ENCODE measurements at regions not wholly inside any gene's neighbourhood (a gene's known extent, or its start where the extent isn't known, plus 50 kb on each side); places are given as distances from the start of the nearest gene placed in this dataset.

DNA sequence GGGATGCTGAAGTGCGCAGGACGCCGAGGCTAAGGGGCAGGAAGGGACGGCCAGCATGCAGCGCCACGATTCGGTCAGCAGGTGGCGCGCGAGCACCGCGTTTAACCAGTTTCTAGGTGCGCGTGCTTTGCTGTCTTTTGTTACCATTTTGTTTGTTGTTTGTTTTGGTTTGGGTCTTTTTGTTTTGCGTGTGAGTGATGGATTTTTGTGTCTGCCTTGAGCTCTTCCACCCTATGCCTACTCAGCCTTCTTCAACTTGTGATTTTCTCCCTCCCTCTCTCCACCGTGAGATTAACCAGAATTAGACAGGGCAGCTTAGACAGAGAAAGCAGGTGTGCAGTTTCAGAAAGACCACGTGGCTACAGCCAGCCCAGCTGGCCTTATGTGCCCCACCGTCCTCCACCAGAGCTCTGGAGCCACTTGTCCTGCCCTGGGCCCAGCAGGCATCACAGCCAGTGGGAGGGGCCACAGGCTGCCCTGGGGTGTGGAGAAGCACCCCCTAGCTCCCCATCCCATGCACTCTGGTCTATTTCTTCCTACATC, 180.2 kb downstream of the RNF144A start (continued):
- TF ChIP-seq, protein P1, sequence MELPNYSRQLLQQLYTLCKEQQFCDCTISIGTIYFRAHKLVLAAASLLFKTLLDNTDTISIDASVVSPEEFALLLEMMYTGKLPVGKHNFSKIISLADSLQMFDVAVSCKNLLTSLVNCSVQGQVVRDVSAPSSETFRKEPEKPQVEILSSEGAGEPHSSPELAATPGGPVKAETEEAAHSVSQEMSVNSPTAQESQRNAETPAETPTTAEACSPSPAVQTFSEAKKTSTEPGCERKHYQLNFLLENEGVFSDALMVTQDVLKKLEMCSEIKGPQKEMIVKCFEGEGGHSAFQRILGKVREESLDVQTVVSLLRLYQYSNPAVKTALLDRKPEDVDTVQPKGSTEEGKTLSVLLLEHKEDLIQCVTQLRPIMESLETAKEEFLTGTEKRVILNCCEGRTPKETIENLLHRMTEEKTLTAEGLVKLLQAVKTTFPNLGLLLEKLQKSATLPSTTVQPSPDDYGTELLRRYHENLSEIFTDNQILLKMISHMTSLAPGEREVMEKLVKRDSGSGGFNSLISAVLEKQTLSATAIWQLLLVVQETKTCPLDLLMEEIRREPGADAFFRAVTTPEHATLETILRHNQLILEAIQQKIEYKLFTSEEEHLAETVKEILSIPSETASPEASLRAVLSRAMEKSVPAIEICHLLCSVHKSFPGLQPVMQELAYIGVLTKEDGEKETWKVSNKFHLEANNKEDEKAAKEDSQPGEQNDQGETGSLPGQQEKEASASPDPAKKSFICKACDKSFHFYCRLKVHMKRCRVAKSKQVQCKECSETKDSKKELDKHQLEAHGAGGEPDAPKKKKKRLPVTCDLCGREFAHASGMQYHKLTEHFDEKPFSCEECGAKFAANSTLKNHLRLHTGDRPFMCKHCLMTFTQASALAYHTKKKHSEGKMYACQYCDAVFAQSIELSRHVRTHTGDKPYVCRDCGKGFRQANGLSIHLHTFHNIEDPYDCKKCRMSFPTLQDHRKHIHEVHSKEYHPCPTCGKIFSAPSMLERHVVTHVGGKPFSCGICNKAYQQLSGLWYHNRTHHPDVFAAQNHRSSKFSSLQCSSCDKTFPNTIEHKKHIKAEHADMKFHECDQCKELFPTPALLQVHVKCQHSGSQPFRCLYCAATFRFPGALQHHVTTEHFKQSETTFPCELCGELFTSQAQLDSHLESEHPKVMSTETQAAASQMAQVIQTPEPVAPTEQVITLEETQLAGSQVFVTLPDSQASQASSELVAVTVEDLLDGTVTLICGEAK (IDR thresholded peaks at IDR 0.05): no peak
- TF ChIP-seq, protein P1 (CRISPR knock-in tag; IDR thresholded peaks at IDR 0.05): no peak
- TF ChIP-seq MECOM (CRISPR knock-in tag; IDR thresholded peaks at IDR 0.05) (no peak), RBBP5 (IDR thresholded peaks at IDR 0.05; ENCODE audit: borderline replicate concordance, insufficient read depth, low read length, poor library complexity, severe bottlenecking) (no peak), PTBP1 (IDR thresholded peaks at IDR 0.05; ENCODE audit: low read depth, low read length) (no peak), MCM2 (IDR thresholded peaks at IDR 0.05; ENCODE audit: low read depth) (no peak), MAFF (IDR thresholded peaks at IDR 0.05; ENCODE audit: low read length) (no peak)
- TF ChIP-seq, protein P2, sequence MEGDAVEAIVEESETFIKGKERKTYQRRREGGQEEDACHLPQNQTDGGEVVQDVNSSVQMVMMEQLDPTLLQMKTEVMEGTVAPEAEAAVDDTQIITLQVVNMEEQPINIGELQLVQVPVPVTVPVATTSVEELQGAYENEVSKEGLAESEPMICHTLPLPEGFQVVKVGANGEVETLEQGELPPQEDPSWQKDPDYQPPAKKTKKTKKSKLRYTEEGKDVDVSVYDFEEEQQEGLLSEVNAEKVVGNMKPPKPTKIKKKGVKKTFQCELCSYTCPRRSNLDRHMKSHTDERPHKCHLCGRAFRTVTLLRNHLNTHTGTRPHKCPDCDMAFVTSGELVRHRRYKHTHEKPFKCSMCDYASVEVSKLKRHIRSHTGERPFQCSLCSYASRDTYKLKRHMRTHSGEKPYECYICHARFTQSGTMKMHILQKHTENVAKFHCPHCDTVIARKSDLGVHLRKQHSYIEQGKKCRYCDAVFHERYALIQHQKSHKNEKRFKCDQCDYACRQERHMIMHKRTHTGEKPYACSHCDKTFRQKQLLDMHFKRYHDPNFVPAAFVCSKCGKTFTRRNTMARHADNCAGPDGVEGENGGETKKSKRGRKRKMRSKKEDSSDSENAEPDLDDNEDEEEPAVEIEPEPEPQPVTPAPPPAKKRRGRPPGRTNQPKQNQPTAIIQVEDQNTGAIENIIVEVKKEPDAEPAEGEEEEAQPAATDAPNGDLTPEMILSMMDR (IDR thresholded peaks at IDR 0.05 in 2 of 3, conservative IDR thresholded peaks at IDR 0.05 in 1 of 3; ENCODE audit: insufficient read depth in 2 of 3, low read depth in 1 of 3, low read length in 3 of 3): peak; percentile 83 to 95 (median 91)
- TF ChIP-seq, protein P3, sequence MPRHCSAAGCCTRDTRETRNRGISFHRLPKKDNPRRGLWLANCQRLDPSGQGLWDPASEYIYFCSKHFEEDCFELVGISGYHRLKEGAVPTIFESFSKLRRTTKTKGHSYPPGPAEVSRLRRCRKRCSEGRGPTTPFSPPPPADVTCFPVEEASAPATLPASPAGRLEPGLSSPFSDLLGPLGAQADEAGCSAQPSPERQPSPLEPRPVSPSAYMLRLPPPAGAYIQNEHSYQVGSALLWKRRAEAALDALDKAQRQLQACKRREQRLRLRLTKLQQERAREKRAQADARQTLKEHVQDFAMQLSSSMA (CRISPR knock-in tag; IDR thresholded peaks at IDR 0.05): no peak
- TF ChIP-seq, protein P4, sequence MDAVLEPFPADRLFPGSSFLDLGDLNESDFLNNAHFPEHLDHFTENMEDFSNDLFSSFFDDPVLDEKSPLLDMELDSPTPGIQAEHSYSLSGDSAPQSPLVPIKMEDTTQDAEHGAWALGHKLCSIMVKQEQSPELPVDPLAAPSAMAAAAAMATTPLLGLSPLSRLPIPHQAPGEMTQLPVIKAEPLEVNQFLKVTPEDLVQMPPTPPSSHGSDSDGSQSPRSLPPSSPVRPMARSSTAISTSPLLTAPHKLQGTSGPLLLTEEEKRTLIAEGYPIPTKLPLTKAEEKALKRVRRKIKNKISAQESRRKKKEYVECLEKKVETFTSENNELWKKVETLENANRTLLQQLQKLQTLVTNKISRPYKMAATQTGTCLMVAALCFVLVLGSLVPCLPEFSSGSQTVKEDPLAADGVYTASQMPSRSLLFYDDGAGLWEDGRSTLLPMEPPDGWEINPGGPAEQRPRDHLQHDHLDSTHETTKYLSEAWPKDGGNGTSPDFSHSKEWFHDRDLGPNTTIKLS (IDR thresholded peaks at IDR 0.05; ENCODE audit: borderline replicate concordance, low read depth): no peak
- TF ChIP-seq, protein P5, sequence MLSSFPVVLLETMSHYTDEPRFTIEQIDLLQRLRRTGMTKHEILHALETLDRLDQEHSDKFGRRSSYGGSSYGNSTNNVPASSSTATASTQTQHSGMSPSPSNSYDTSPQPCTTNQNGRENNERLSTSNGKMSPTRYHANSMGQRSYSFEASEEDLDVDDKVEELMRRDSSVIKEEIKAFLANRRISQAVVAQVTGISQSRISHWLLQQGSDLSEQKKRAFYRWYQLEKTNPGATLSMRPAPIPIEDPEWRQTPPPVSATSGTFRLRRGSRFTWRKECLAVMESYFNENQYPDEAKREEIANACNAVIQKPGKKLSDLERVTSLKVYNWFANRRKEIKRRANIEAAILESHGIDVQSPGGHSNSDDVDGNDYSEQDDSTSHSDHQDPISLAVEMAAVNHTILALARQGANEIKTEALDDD (IDR thresholded peaks at IDR 0.05): no peak

Data from K562 (cell line).